ENCODE measurements at regions not wholly inside any gene's neighbourhood (a gene's known extent, or its start where the extent isn't known, plus 50 kb on each side); places are given as distances from the start of the nearest gene placed in this dataset.

DNA sequence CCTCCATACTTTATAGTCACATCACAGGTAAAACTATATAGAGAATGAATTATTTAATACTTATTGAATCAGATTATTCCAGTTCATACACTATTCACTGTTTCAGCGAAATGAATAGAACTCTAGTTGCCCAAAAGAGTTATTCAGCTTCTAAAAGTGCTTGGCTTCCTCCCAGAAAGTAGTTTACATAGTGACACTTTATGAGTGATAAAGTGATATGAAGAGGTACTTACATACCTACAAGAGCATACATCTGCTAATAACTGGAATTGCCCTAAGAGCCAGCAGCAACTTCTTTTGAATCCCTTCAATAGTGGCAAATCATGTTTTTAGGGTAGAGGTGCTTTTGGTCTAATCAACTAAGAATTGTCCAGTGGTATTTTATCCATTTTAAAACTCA, 635.1 kb upstream of the AGTR1 start:
- WGBS, 4 donors = 86 to 92% (median 89%) methylated on average over 1 of the region's 1 CpG
- H3K4me1 ChIP-seq = no peaks in the 10 kb centered on the region

DNA sequence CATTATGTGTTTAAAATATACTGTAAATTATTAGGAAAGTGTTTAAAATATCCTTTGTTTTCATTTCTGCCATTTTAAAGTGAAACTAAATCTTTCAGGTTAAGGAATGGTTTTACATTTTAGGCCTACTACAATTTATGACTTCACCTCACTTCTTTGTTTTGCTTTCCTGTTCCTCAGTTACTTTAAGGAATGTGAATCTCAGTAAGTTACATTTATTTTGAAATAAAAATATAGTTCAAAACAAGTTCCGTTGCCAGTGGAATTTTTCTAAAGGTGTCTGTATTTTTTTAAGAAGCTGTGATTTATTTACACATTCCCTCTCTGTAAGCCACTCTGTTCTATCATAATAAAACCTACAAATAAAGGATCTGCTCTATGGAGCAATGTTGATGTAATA, 630.9 kb upstream of the AGTR1 start:
- intact Hi-C loops (cut with DNase I) = no loop called here
- H3K4me3 ChIP-seq = no peak overlapping the region
- no peaks in the 10 kb centered on the region for H3K4me1 ChIP-seq
- no peaks in the 10 kb centered on the region for H3K27me3 ChIP-seq
- ATAC-seq = no peak
- no peaks in the 10 kb centered on the region for H3K9me3 ChIP-seq
- TF ChIP-seq, protein P1, sequence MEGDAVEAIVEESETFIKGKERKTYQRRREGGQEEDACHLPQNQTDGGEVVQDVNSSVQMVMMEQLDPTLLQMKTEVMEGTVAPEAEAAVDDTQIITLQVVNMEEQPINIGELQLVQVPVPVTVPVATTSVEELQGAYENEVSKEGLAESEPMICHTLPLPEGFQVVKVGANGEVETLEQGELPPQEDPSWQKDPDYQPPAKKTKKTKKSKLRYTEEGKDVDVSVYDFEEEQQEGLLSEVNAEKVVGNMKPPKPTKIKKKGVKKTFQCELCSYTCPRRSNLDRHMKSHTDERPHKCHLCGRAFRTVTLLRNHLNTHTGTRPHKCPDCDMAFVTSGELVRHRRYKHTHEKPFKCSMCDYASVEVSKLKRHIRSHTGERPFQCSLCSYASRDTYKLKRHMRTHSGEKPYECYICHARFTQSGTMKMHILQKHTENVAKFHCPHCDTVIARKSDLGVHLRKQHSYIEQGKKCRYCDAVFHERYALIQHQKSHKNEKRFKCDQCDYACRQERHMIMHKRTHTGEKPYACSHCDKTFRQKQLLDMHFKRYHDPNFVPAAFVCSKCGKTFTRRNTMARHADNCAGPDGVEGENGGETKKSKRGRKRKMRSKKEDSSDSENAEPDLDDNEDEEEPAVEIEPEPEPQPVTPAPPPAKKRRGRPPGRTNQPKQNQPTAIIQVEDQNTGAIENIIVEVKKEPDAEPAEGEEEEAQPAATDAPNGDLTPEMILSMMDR (IDR thresholded peaks at IDR 0.05) = no peak
- no peak for TF ChIP-seq POLR2A (IDR thresholded peaks at IDR 0.05)
- H3K27ac ChIP-seq = no peak overlapping the region
- WGBS, 4 donors = 58 to 76% (median 69%) methylated on average over 1 of the region's 1 CpG
- DNase-seq = no peak
- H3K36me3 ChIP-seq = no peaks in the 10 kb centered on the region

More for the DNA sequence above, 635.1 kb upstream of the AGTR1 start:
- ATAC-seq (no peak), DNase-seq (no peak)
- Histone ChIP-seq H3K27me3 (no peaks in the 10 kb centered on the region), H3K9me3 (no peaks in the 10 kb centered on the region), H3K27ac (no peak overlapping the region), H3K4me3 (no peak overlapping the region), H3K36me3 (no peaks in the 10 kb centered on the region)
- no peak for TF ChIP-seq POLR2A (IDR thresholded peaks at IDR 0.05)
- TF ChIP-seq, protein P1 (IDR thresholded peaks at IDR 0.05) = no peak
- intact Hi-C loops (cut with DNase I) = no loop called here

DNA sequence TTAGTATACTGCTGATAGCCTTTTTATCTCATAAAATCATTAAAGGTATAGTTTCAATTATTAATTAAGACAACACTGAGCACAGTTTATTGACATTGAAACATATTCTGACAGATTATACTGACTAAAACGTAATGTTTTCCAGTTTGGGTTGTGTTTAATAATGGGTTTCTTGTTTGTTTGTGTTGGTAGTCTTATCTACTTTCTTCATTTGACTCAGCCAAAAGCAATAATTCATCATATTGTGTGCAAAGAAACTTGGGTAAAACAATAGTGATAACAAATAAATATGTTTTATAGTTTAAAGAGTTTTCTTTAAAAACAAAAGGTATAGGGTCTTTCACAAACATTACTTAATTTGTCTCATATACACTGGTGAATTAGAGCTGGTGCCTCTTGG, 629.2 kb upstream of the AGTR1 start:
- Histone ChIP-seq H3K27me3 (no peaks in the 10 kb centered on the region), H3K27ac (no peak overlapping the region), H3K4me1 (no peaks in the 10 kb centered on the region), H3K4me3 (no peak overlapping the region), H3K9me3 (no peaks in the 10 kb centered on the region), H3K36me3 (no peaks in the 10 kb centered on the region)
- ATAC-seq = no peak
- intact Hi-C loops (cut with DNase I) = no loop called here
- TF ChIP-seq, protein P1 (IDR thresholded peaks at IDR 0.05) = no peak
- TF ChIP-seq POLR2A (IDR thresholded peaks at IDR 0.05) = no peak
- WGBS, 4 donors = 61 to 75% (median 72%) methylated on average over 1 of the region's 1 CpG
- DNase-seq = no peak

DNA sequence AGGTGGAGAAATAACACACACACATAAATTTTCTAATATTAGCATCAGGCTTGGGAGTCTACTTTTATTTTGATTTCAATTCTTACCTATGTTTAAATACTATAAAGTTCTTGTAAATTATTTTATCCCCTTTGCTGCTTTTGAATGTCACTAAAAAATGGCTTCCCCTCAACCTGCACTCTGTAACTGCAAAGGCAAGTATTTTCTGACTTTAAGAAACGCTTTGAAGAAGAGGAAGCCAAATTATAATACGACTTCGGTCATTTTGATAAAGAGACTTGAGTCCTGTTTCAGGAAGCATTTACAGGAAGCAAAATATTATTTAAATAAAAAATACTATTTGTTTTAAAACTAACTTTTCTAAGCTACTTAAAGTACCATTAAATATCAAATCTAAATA, 627.7 kb upstream of the AGTR1 start:
- Histone ChIP-seq H3K4me1 (no peaks in the 10 kb centered on the region), H3K27me3 (no peaks in the 10 kb centered on the region), H3K4me3 (no peak overlapping the region), H3K27ac (no peak overlapping the region), H3K9me3 (no peaks in the 10 kb centered on the region), H3K36me3 (no peaks in the 10 kb centered on the region)
- TF ChIP-seq POLR2A (IDR thresholded peaks at IDR 0.05) = no peak
- TF ChIP-seq, protein P1 (IDR thresholded peaks at IDR 0.05) = no peak
- intact Hi-C loops (cut with DNase I) = loop anchor here in 3 of 10 donors (10.0 kb wide), 4 partner anchors 445 to 1425 kb away; no protein-coding TSS in a partner anchor
- WGBS, 4 donors = 61 to 75% (median 69%) methylated on average over 3 of the region's 3 CpGs
- ATAC-seq (no peak), DNase-seq (no peak)
